Activated CD4-positive, alpha-beta T cell treated with anti-CD3 and anti-CD28 coated beads, Interleukin-2, Interleukin-6, amounts not matched to agents 100 ng/mL and 50 ng/mL, durations not matched to agents 16 hours and 8 hours (primary cell): ENCODE measurements at regions not wholly inside any gene's neighbourhood (a gene's known extent, or its start where the extent isn't known, plus 50 kb on each side); places are given as distances from the start of the nearest gene placed in this dataset.
"Not testable (repeated sequence)": the region's sequence is repeated elsewhere in the genome, so short reads cannot be mapped to it uniquely, and the experiment has no call there.

Experiments
- DNase-seq: peaks from one replicate; pipeline ENCODE4 v3.0.0-alpha.2; 2020

GRCh38 chr6:91213229-91213901 lies 626.5 kb upstream of the MAP3K7 start:
- no peak for DNase-seq

- no peak for DNase-seq
Observed at GRCh38 chr6:91198588-91199255, 611.9 kb upstream of the MAP3K7 start.

DNA sequence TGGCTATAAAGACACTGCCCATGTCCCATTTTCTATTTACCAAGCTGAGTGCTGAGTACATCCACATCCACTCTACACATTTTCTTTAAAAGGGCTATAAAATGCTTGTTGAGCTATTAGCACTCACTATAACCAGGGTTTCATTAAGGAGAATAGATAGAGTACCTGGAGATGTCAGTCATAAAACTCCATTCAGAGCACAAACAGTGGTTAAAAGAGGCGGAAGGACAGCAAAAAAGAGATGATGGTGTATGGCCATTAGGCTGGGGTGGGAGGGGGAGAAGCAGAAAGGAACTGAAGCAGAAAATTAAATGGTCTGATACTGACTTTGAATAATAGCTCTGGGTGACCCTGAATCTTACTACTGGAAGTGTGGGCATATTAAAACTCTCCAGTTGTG lies 609.9 kb upstream of the MAP3K7 start:
- DNase-seq = no peak

- no peak for DNase-seq
Observed at GRCh38 chr6:91193446-91193845, 606.6 kb upstream of the MAP3K7 start.

GRCh38 chr6:91190041-91190440 lies 603.2 kb upstream of the MAP3K7 start:
- not testable (repeated sequence) for DNase-seq

GRCh38 chr6:91185072-91185471 lies 598.2 kb upstream of the MAP3K7 start:
- DNase-seq = no peak

GRCh38 chr6:91181416-91181815 lies 594.5 kb upstream of the MAP3K7 start:
- DNase-seq = no peak

GRCh38 chr6:91173651-91174050 lies 586.8 kb upstream of the MAP3K7 start:
- DNase-seq = no peak

DNA sequence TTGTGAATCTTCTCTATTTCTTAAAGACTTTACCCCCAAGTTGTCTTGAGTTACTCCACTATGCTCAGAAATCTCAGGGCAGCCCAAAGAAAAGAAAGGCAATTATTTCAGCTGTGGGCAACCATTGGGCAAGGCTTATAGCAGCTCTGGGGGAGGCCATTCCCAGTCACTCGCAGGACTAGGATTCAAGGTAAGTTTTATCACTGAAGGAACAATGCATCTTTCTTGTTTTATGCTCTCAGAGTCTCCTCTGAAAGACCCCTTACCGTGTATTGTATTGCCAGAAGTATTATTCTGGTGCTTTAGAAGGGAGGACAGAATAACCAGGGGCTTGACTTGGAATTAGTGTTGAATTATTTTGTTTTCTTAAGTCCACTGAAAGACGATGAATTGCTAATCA lies 586.3 kb upstream of the MAP3K7 start:
- DNase-seq = no peak

DNA sequence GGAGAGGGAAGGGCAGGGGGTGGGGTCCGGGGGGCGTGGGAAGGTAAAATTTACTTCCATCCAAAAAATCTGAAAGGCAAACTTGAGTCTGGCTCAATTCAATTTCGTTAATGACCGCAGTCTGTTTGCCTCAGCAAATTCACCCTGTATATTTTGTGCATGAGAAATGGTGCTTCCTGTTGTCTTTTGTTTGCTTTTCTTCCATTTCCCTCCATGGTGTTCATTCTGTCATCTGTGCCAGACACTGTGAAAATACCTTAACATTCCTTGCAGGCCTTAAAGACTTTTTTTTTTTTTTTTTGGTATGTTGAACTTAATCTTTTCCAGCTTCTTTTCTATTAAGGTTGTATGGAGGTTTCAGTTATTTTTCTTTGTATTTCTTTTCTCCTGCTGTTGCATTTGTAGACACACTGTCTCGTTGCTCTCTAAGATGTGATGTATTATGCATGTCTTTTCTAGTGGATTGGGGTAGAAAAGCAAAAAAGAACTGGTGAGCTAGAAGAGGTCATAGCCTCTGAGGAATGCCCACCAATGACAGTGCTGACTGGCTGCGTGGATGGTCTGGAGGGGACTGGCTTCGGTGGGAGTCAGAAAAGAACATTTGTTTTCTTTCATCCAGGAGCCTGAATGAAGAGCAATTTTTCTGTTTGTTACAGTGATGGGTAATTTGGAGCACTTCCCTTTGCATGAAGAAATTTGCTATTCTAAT lies 585.0 kb upstream of the MAP3K7 start:
- no peak for DNase-seq

- DNase-seq = no peak
Observed at GRCh38 chr6:91167846-91168245, 581.0 kb upstream of the MAP3K7 start.

DNA sequence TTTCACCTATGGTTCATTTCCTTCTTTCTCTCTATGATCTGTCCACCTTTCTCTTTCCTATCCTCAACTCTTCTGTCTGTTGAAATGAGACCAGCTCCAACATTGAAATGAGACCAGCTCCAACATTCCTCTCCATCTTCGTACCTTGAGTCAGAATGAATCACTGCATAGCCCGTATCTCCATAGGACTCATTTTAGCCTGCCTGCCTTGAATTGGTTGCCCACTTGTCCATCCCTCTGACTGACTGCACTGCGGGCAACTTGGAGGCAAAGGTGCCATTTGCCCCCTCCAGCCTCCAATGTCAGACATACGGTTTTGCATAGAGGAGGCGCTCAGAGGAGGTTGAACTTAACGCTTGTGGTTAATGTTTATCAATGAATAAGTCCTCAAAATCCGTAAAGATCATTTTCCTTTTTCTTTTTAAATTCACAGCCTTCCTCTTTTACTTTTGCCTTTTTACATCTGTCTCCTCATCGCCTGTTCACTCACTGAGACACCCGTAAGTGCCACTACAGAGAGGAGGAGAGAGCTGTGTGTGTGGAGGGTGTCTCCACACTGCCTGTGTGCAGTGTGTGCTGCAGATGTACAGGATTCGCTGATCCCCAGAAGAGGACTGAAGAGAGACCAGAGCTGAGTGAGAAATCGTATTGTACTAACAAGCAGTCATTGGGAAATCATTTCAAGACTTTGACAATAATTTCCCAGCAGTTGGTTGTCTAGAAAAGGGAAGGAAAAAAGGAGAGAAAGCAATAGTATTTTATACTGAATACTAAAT lies 579.6 kb upstream of the MAP3K7 start:
- DNase-seq = no peak

DNA sequence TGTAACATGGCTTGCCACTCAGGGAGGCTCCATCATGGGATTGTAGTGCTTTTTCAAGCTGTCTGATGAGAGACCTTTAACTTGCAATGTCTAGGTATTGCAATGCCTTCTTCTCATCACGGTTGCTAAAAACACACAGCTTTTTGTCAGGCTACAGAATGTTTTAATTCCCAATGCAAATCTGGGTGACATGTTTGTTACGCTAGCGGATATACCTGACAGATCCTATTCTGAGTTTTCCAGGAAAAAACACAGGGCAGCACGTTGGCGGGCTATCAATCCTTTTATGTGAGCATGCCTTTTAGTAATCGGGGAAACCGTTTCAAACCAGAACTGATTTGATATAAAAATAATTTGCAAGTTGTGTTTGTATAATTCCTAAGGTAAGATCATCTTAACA lies 577.2 kb upstream of the MAP3K7 start:
- DNase-seq = no peak

GRCh38 chr6:91161246-91161645 lies 574.4 kb upstream of the MAP3K7 start:
- no peak for DNase-seq

DNA sequence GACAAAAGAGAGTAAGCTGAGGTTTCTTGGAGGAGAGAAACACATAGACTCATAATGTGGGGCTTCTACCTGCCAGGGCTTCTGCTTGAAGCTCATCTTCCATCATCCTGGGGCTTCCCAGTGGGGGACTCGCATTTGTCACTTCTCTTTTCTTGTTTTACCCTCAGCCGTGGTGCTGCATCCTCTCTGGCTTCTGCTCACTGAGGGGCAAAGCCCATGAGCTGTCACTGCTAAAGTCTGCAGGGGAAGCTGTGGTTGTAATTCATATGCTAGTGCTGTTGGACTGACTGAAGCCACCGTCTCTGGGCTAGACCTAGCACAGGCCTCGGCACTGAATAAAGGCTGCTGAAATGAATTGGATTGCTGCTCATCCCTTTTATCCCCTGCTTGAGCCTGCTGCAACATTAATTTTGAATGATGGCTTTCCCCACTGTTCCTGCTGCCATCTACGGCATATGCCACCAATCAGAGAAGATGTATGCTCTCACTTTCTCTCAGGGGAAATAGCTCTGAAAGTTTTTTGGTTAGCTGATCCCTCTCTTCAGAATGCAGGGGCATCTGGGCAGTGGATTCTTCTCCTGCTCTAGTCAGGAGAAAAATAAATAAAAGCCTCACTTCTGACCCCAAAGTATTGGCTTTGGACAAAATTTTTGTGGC lies 568.4 kb upstream of the MAP3K7 start:
- no peak for DNase-seq

DNA sequence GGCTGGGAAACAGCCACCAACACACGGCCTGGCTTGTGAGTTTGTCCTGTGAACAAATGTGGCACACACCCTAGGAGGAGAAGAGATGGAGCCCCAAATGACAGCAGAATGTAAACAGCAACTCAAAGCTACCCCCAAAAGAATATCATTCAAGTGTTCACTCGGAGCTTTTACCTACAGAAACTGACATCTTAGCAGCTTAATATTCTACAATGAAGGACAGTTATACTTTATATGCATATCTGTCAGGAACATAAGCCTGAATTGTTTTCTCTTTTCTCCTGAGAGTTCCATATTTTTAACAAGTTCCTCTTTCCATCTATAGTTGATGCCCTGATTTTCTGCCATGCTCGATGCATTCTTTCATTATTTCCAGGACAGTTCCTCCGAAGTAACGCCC lies 566.0 kb upstream of the MAP3K7 start:
- DNase-seq = no peak

DNA sequence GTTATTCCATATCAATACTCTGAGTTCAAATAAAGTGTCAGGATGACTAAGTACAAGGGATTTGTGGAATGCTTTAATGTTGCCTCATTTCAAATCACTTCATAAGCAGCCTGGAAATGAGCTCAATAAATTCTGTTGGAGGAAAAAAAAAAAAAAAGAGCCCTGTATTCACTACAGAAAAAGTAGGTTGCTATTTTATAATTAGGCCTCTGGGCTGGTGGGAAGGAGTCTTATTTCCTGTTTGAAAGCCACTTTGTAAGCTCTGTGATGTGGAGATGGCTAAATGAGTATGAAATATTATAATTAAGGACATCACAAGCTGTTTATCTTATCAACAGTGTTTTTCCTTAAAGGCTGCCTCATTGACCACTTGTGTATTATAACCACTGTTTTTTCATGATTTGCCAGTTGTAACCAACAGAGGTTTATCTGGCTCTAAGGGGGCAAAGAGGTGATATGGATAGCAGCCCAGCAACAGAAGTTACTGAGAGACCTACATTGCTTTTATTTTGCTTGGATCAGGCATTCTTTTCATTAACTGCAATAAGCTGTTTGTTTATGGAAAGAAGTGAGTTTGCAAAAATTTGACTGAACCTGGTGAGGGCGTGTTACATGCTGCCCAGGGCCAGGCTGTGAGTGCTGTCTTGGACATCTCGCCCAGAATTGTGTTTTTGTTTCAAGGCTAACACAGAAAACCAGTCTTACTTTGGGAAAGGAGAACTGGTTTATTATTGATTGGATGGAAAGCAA lies 563.3 kb upstream of the MAP3K7 start:
- no peak for DNase-seq

DNA sequence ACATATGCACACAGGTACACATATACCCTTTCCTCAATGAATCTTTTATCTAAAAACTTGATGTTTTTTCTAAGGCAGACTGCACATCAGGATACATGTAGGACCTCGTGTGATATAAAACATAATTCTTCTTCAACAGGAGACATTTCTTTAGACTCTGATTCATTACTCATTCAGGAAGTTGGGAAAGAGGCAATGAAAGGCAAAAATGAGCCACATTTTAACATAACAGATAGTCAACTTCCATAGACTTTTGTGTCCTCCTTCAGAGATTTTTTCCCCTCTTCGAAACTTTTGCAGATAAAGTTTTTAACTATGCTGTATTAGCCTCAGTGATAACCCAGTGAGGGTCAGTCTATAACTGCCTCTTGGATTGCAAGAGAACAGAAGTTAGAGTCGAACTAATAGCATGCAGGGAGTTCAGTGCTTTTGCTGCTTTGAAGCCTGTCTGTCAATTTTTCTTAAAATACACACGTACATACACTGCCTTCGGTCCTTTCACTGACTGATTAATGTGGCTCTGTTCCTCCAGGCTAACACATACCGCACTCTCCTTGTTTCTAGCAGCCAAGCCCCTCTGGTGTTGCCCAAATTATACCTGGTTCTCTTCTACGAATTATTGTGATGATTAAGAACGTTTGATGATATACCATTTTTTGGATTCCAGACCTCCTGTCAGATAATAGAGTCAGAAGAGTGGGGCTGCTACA lies 562.5 kb upstream of the MAP3K7 start:
- no peak for DNase-seq

- no peak for DNase-seq
Observed at GRCh38 chr6:91144126-91144525, 557.3 kb upstream of the MAP3K7 start.

- DNase-seq = no peak
Observed at GRCh38 chr6:91142154-91142553, 555.3 kb upstream of the MAP3K7 start.

GRCh38 chr6:91141346-91141745 lies 554.5 kb upstream of the MAP3K7 start:
- DNase-seq = no peak

- DNase-seq = no peak
Observed at GRCh38 chr6:91140449-91140848, 553.6 kb upstream of the MAP3K7 start.
